GM19351 (cell line): ENCODE measurements at regions not wholly inside any gene's neighbourhood (a gene's known extent, or its start where the extent isn't known, plus 50 kb on each side); places are given as distances from the start of the nearest gene placed in this dataset.

ENCODE experiments used
- ATAC-seq: cut with Tn5 transposase; IDR thresholded peaks from one replicate; pipeline ENCODE4 v1.9.1; 2021; ENCODE audit warnings: mild to moderate bottlenecking, moderate library complexity; ENCODE audit not compliant: unreplicated experiment

DNA sequence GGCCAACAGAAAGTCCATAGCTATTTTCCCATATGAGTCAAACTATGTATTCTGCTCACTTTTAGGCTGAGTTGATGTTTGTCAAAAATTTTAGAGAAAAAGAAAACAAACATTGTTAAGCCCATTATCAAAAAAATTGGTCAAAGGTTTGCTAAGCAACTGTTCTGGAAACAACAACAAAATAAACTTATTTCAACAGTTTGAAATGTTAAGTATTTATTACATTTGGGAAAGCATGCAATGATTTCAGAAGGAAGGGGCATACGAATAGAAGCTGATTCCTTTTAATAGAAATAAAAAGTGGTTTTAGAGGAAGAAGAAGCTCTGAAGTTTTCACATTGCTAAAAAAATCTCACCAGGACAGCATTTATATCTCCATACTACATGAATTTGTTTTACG is 1837.5 kb upstream of the CELF4 start:
- ATAC-seq = no peak

DNA sequence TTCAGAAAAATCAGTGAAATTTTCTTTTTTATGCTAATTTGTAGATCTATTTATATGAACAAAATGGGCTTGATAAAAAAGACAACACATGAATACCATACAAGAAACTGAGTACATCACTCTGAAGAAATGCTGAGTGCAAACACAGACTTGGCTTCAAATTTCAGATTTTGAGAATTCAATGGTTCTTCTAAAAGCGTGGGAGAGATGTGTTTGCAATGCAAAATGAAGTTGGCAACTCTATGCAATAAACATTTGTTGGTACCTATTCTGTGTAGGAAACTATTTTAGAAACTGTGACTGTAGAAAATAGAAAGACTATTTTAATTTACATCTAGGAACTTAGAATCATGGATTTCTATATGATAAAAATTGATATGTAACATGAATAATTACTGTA is 1834.1 kb upstream of the CELF4 start:
- no peak for ATAC-seq

DNA sequence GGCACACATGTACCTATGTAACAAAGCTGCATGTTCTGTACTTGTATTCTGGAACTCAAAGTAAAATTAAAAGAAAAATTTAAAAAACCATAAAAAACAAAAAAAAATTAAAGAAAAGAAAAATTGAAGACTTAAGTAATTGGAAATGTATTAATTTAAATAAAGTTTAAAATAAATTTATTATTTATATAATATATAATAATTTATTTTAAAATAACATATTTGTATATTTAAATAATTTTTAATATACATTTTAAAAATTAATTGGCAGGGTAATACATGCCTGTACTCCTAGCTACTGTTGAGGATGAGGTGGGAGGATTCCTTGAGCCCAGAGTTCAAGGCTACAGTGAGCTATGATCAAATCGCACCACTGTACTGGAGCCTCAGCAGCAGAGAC is 1830.6 kb upstream of the CELF4 start:
- ATAC-seq = no peak

DNA sequence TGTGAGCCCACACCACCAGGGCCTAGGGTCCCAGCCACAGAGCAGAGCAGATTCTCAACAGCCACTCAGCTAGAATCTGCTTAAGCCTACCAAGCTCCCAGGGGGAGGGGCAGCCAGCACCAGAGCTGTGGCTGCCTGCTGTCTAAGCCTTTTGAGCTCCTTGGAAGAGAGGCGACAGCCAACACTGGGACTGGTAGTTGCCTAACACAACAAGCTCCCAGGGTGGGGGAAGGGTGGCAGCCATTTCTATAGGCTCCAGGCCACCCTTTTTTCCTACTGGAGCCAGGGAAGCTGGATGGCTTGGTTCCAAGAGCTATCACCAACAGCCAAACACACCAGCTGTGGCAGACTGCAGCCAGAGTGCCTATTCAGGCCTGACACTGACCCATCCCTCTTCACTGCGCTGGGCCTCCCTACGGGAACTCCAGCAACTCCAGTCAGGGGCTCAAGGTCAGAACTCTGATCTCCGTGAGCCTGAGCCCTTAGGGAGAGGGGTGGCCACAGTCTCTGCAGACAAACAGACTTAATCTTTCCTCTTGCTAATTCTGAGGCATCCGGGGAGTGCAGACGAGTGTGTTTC is 1824.3 kb upstream of the CELF4 start:
- ATAC-seq = no peak

DNA sequence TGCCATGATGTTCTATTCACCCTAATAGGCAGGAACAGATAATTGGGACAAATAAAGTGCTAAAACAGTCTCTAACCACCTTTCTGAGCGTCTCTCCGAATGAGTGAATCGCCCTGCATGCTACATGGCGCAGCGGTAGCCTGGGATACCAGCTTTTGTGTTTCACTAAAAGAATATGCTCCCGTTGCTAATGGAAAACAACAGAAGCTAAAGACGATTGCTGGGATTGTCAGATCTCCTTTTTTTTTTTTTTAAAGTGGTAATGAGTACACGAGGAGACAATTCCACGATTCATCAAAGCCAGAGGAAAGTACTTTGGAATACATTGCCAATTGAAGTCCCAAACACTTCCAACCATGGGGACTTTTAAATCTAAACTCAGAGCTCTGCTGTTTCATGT is 1815.3 kb upstream of the CELF4 start:
- ATAC-seq = no peak

DNA sequence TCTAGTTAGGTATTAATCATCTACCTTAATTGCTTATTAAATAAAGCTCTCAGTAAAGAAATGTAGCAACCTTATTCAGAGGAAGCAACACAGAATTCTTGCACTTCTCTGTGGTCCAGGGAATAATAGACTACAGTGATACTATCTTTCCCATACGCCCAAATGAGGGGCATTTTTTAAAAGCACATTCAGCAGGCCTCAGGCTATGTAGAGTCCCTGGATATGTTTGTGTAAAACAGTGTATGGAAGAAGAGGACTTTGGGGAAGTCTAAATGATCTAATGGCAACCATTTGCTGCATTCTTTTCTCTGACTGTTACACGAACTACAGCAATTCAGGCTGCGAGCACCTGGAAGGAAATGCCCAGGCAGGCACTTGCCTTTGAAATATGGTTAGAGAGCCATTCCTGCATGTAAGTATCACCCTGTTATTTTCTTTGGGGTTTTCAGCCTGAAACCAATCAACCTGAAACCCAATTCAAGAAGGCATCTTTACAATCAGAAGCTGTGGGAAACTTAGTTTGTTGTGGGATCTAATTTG is 1814.7 kb upstream of the CELF4 start:
- ATAC-seq = no peak

DNA sequence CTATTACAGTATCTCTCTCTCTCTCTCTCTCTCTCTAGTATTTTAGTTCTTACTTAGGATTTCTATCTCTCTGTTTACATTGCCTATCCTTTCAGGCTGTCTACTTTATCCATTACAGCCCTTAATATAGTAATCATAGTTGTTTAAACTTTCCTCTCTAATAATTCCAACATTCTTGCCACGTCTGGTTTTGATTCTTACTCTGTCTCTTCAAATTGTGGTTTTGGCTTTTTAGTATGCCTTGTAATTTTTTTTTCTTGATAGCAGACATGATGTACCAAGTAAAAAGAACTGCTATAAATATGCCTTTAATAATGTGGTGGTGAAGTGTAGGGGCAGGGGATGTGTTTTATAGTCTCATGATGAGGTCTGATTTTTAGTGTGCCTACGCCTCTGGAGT is 1809.5 kb upstream of the CELF4 start:
- ATAC-seq = no peak

DNA sequence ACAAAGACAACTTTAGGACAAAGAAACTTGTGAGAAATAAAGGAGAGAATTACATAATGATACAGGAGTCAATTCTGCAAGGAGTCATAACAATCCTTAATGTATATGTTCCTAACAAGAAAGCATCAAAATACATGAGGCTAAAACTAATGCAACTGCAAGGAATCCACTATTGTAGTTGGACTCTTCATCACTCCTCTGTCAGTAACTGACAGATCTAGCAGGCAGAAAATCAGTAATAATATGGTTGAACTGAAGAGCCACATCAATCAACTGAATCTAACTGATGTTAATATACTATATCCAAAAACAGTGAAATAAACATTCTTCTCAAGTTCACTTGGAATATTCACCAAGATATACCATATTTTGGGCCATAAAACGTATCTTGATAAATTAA is 1806.4 kb upstream of the CELF4 start:
- ATAC-seq = no peak

DNA sequence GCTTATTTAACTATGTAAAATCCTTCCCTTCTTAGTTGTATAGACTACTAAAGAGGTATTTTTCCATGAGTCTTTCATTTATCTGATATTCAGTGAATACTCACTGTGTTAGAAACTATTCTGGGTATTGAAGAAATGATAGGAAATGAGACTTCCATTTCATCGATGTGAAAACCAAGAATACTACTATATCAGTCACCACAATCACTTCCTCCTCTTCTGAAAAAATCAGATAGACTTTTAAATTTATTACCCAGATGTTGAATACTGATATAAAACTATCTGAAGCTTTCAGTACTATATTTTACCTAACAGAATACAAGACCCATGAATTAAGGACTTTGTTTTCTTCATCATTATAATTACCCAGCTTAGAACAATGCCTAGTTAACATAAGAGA is 1801.1 kb upstream of the CELF4 start:
- ATAC-seq = no peak

DNA sequence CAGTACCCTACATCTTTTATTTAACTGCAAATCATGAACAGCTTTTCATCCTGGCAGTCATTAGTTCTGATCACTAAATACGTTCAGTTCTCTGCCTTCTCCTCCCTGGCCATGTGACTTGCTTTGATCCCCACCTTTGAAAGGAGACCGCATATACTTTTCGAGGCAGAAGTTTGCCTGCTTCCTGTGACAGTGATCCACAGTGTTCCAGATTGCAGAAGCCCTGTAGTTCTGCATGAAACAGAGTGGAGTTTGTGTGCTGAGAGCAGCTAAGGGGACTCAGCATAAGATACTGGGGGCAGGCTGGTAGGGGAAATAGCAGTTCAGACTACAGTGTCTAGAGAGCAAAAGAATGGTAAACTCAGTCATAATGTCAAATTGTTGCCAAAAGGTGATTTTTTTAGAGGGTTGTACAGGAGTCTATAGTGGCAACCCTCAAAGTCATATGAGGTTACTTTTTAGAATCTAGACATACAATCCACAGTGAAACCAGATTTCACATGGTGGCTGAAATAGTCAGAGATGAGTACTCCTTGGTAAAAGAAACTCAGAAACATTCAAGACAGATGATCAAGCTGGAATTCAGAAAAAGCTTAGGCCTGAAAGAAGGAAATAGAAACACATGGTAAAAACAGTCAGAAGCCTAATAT is 1800.4 kb upstream of the CELF4 start:
- ATAC-seq = no peak

DNA sequence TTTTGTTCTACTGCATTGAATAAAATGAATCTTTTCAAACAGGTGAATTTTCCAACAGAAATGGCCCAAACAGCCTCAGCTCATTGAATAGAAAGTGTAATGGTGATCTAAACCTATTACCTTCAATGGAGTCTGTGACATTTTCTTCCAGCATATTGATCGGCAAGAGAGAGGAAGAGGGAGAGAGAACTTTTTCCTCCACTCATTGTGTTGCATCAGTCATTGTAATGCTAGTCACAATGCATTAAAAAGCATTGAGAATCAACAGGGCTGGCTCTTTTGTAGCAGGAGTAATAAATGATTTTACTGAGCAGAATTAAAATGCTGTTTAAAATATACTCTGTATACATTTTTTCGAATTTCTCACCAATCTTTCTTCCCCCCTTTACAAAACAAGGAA is 1794.5 kb upstream of the CELF4 start:
- ATAC-seq = no peak

DNA sequence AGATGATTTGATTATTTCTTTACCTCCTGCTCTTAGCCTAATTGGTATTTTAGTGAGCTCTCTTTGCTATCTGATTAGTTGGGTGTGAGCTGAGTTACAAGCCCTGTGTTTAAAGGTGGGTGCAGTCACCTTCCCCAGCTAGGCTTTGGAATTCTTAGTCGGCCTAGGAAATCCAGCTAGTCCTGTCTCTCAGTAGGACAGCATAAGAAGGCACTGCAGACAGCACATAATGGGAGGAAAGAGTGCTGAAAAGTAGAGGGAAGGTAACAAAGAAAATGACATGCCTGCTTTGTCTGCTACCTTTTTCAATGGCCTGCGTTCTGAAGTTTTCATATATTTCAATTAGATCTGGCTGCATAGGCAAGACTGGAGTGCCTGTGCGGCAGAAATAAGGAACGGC is 1794.0 kb upstream of the CELF4 start:
- ATAC-seq = no peak

DNA sequence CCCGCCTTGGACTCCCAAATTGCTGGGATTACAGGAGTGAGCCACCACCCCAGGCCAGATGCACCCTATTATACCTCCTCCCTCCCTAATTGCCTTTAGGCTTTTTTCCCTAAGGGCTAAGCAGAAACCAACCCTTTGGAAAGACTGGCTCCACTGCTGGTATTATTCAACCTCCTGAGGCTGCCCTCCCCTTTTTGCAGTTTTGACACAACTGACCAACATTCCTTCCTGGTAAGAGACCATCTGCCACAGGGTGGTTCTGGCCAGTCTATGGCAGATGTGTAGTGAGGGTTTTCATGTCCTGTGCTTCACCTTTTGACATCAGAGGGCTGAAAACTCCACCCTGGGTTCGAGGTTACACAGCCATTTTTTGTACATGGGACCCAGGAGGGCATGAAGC is 1785.3 kb upstream of the CELF4 start:
- ATAC-seq = no peak

DNA sequence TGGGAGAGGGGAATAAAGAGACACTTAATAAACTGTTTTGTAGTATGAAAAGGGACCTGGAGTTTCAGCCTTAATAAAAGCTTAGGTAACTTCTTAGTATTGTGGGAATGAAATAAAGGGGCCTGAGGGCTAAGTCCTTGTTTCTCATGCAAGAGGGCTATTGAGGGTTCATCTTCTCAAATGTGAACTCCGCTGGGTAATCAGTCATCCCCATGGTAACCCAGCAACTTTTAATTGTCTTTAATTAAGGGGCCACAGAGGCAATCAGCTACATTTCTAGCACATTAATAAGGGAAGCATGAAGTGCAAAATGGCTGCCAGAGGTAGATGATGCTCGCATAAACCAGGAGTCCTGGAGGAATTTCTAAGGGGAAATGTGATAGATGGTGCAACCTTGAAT is 1784.2 kb upstream of the CELF4 start:
- no peak for ATAC-seq

DNA sequence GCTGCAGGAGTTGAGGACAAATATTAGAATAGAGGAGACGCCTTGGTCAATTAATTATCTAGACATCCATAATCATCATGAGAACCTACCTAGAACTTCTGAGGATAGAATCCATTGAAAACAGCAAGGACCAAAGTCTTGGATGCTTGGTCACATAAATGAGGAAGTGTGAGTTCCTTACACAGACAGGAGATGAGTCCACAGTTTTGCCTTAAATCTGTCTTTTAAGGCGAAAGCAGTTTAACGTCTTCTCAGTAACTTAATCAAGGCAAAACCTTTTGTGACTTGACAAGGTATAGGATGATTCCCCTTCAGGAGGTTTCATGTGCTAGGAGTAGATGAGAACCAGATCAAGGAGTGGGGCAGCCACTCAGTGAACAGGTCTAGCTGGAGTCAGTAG is 1783.2 kb upstream of the CELF4 start:
- ATAC-seq = no peak

DNA sequence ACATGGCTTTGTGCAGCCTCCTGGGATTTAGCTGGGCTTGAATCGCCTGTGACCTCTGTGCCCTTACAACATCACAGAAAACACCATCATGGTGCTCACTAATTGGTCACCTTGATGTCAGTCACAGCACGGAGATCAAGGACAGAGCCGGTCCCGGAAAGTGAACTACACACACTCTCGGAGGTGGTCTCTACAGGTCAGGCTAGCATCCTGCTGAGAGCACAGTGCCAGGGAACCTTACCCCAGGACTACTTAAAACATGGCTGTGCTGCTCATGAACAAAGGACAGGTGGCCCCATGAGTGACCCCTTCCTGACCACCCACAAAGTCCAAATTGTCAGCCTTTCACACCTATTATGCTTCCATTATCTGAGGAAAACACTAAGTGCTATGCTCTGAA is 1782.1 kb upstream of the CELF4 start:
- ATAC-seq = no peak

DNA sequence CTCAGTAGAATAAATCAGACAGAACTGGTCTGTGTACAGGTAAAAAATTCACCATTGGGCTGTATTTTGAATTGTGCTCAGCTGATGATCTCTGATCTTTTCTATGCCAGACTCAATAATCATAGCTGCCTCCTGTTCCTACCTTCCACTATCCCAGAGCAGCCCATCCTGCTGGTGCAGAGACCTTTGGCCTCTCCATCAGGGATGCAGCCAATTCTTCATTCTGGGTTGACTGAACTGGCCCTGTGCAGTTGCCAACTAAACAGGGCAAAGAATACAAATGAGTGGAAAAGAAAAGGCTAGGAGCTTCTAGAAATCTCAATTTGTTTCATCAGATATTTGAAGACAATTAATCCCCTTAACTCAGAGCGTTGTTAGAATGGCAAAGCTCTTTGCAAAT is 1781.3 kb upstream of the CELF4 start:
- ATAC-seq = no peak

DNA sequence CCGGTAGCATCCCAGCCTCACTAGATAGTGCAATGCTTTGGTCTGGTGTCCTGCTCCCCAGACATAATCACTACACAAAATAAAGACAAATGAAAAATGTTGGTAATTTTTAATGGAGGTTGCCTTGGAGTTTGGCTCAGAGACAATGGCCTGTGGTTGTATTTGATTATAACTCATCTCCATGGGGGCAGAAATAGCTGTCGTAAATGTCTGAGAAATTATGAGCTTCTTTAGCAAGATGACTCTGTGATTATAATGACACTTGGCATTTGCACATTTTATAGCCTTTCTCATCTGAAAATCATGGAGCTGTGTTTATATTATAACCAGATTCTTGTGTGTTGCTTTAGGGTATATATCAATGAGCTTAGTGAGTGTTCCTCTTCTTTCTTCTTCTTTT is 1779.7 kb upstream of the CELF4 start:
- ATAC-seq = no peak

DNA sequence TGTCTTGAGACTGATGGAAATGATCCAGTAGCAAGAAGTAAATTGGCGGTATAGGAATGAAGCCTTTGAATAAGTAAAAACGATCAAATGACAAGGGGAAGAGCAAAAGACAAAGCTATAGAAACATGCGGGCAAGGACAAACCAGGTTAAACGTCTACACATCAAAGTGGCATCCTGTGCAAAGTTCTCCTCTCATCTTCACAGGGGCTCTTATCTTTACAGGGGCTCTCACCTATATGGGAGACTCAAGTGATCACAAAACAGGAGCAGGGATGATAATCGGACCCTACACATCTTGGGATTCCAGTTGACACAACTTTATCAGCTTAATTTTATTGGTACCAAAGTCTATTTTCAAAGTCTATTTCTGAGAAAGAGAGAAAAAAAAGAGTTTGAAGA is 1778.9 kb upstream of the CELF4 start:
- no peak for ATAC-seq

DNA sequence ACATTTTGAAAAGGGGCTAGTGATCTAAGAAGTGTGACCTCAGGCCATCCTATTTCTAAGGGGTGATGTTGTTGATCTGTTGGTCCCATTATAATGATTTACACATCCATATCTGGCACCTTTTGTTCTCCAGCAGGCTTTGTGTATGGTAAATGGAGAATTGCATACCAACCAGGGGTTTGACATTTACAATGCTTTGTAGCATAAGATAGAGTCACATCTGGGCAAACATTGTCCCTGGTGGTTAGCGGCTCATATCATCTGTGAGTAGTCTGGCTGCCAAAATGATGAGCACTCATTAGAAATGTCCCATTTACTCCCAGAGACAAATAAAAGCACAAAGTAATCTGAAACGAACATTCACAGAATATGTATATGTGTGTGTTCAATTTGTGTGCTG is 1775.5 kb upstream of the CELF4 start:
- no peak for ATAC-seq

DNA sequence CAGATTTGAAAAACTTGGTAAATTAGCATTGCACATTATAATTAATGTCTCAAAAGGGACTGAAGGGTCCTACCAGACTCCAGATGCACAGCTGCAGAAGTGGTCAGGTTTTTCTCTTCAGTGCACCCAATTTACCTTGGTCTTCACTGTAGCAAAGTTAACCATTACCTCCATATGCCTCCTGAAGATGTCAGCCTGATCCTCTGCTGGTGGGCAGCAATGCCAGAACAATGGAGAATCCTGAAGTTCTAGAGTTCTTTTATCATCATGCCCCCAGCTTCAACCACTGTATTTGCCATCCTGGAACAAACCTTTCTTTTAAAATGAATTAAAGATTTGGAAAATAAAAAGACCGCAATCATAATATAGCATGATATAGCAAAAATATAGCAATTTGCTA is 1774.8 kb upstream of the CELF4 start:
- ATAC-seq = no peak

DNA sequence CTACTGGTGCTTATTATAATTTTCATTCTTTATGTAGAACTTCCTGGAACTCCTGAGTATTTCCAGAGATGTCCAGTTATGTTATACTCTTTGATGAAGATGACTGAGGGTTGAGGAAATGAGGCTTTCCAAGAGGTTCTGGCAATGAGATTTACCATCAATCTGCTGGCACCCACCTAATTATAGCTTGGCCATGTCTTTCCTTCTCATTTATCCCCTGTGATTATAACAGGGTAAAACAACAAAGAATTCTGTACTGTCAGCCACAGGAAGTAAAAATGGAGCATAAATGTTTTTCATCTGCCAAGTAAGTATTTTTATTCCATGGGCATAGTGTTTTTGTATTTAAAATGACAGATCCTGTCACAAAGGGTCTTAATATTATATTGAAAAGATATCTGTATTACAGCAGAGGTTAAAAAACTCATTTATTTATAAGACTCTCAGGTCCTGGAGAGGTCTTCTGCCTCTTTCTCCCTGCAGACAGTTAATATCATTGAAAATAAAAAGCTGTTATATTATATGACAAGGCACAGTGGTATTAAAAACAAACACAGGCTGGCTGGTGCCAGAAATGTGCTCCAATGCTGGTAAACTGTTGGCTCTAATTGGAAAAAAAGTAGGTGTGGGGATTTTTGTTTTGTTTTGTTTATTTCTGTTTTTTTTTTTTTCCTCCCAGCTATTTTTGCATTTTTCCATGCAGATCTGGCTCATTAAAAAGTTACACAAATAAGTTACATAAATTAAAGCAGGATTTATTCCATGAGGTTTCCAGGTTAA is 1764.1 kb upstream of the CELF4 start:
- no peak for ATAC-seq
